ENCODE measurements at regions not wholly inside any gene's neighbourhood (a gene's known extent, or its start where the extent isn't known, plus 50 kb on each side); places are given as distances from the start of the nearest gene placed in this dataset.

- Histone ChIP-seq H3K4me2 (no peak overlapping the region), H4K20me1 (replicated peaks; ENCODE audit: insufficient read depth) (no peaks in the 10 kb centered on the region), H3K4me3 (no peak overlapping the region), H3K27ac (ENCODE audit: low read depth) (no peak overlapping the region), H3K27me3 (ENCODE audit: insufficient read depth) (no peaks in the 10 kb centered on the region), H2AFZ (no peak overlapping the region), H3F3A (replicated peaks; ENCODE audit: low read depth) (no peaks in the 10 kb centered on the region), H3K9me2 (ENCODE audit: insufficient read depth) (no peaks in the 10 kb centered on the region), H3K36me3 (ENCODE audit: insufficient read depth) (no peaks in the 10 kb centered on the region), H3K4me1 (ENCODE audit: insufficient read depth) (no peaks in the 10 kb centered on the region), H3K79me2 (replicated peaks; ENCODE audit: insufficient read depth) (no peaks in the 10 kb centered on the region)
- ATAC-seq, result no peak
- H3K9me3 Mint-ChIP-seq, result no peaks in the 10 kb centered on the region
- no peaks in the 10 kb centered on the region for H3K36me3 Mint-ChIP-seq (ENCODE audit: low read depth)
- no peak overlapping the region for H3K27ac Mint-ChIP-seq
- no peak overlapping the region for H3K4me3 Mint-ChIP-seq
- no peaks in the 10 kb centered on the region for H3K4me1 Mint-ChIP-seq
- no peak for DNase-seq (ENCODE audit: low spot score)
- peaks cover 3% of the 10 kb centered on the region for H3K27me3 Mint-ChIP-seq (ENCODE audit: insufficient read depth, low read depth, poor library complexity)
- no peak for TF ChIP-seq POLR2AphosphoS5 (IDR thresholded peaks at IDR 0.05; ENCODE audit: low read depth)
- TF ChIP-seq NANOG (IDR thresholded peaks at IDR 0.05; ENCODE audit: borderline replicate concordance), result no peak
- no peak for TF ChIP-seq EZH2phosphoT487 (IDR thresholded peaks at IDR 0.05; ENCODE audit: unreplicated experiment)
- no peak for TF ChIP-seq ZNF462 (CRISPR knock-in tag; IDR thresholded peaks at IDR 0.05)
Measured at GRCh38 chr15:92322566-92323355, 70.9 kb upstream of the ST8SIA2 start.

- DNase-seq (ENCODE audit: low spot score) (no peak), ATAC-seq (no peak)
- H3K9me2 ChIP-seq (ENCODE audit: insufficient read depth), result no peaks in the 10 kb centered on the region
- H2AFZ ChIP-seq, result no peak overlapping the region
- no peak overlapping the region for H3K27ac ChIP-seq (ENCODE audit: low read depth)
- Mint-ChIP-seq H3K4me1 (no peaks in the 10 kb centered on the region), H3K27me3 (ENCODE audit: insufficient read depth, low read depth, poor library complexity) (peaks cover 3% of the 10 kb centered on the region), H3K27ac (no peak overlapping the region), H3K4me3 (no peak overlapping the region), H3K9me3 (no peaks in the 10 kb centered on the region), H3K36me3 (ENCODE audit: low read depth) (no peaks in the 10 kb centered on the region)
- H3K79me2 ChIP-seq (replicated peaks; ENCODE audit: insufficient read depth), result no peaks in the 10 kb centered on the region
- H3K4me3 ChIP-seq, result no peak overlapping the region
- no peaks in the 10 kb centered on the region for H3F3A ChIP-seq (replicated peaks; ENCODE audit: low read depth)
- no peaks in the 10 kb centered on the region for H3K27me3 ChIP-seq (ENCODE audit: insufficient read depth)
- H4K20me1 ChIP-seq (replicated peaks; ENCODE audit: insufficient read depth), result no peaks in the 10 kb centered on the region
- H3K4me1 ChIP-seq (ENCODE audit: insufficient read depth), result no peaks in the 10 kb centered on the region
- no peaks in the 10 kb centered on the region for H3K36me3 ChIP-seq (ENCODE audit: insufficient read depth)
- H3K4me2 ChIP-seq, result no peak overlapping the region
- TF ChIP-seq NANOG (IDR thresholded peaks at IDR 0.05; ENCODE audit: borderline replicate concordance) (no peak), CREB1 (CRISPR knock-in tag; IDR thresholded peaks at IDR 0.05; ENCODE audit: low read depth) (no peak), ZNF114 (CRISPR knock-in tag; IDR thresholded peaks at IDR 0.05) (no peak), REST (IDR thresholded peaks at IDR 0.05; ENCODE audit: unreplicated experiment) (no peak), CTCF (conservative IDR thresholded peaks at IDR 0.05; ENCODE audit: low read depth in 2 of 2) (no peak), POLR2AphosphoS5 (IDR thresholded peaks at IDR 0.05; ENCODE audit: low read depth) (no peak)
Measured at GRCh38 chr15:92323525-92323924, 70.2 kb upstream of the ST8SIA2 start.

All from GM23338 (cell line).